Right cardiac atrium (tissue), 5 donors: ENCODE measurements at regions not wholly inside any gene's neighbourhood (a gene's known extent, or its start where the extent isn't known, plus 50 kb on each side); places are given as distances from the start of the nearest gene placed in this dataset.

ENCODE experiments used
- ATAC-seq, 2 donors: fragments of 200-7000 bp; cut with Tn5 transposase; one replicate each; pipeline versions ENCODE4 v1.8.0 to v1.9.1; 2020; ENCODE audit warnings: moderate library complexity in 2 of 2, mild to moderate bottlenecking in 1 of 2
- DNase-seq, 3 donors: peaks; one replicate each; pipeline ENCODE4 v3.0.0-alpha.2; 2020
- H3K27ac ChIP-seq: one replicate; pipeline ENCODE4 v1.5.1; 2013; ENCODE audit warnings: mild to moderate bottlenecking, low read length, control low read depth, moderate library complexity
- H3K27me3 ChIP-seq: one replicate; pipeline ENCODE4 v1.6.1; 2013; ENCODE audit not compliant: control insufficient read depth, insufficient read depth
- H3K4me1 ChIP-seq: one replicate; pipeline ENCODE4 v1.6.1; 2013; ENCODE audit warnings: low read length; ENCODE audit not compliant: control insufficient read depth, insufficient read depth
- H3K4me3 ChIP-seq: one replicate; pipeline ENCODE4 v1.5.1; 2013; ENCODE audit warnings: low read length, control low read depth
- H3K9me3 ChIP-seq: one replicate; pipeline ENCODE4 v1.6.1; 2013; ENCODE audit warnings: low read length; ENCODE audit not compliant: control insufficient read depth
- WGBS: extraction: QIAGEN DNeasy Blood & Tissue Kit; methylation state at CpG from one replicate; pipeline ENCODE4 v1.1.7; 2013; 5-methylcytosine and 5-hydroxymethylcytosine counted together
- intact Hi-C, 4 donors: fragments of 100-400 bp; cut with DNase I; formaldehyde crosslinking; loops; one replicate each; pipeline versions ENCODE4 v1.11.0 to v1.14.0; 2022 to 2023
- donor health status: healthy with polysubstance abuse.
- donor health status: DM: no; HTN: yes; CAD: no.
- donor health status: DM: no; HTN: no; CAD: no.
- donor health status: DM: no; HTN: yes; CAD: no; lungs with severe emphysema.
- donor health status: DM: yes; HTN: yes; CAD: no.

GRCh38 chr11:109075976-109076375 lies 346.0 kb upstream of the C11orf87 start:
- intact Hi-C loops = no loop called here
- no peak overlapping the region for H3K27ac ChIP-seq
- 32% methylated on average over 2 of the region's 2 CpGs for WGBS
- ATAC-seq (peak; percentile 42 to 76), DNase-seq (peak; percentile 25 to 83 (median 64))
- no peak overlapping the region for H3K4me3 ChIP-seq
- no peaks in the 10 kb centered on the region for H3K9me3 ChIP-seq
- H3K27me3 ChIP-seq = no peaks in the 10 kb centered on the region
- H3K4me1 ChIP-seq = no peaks in the 10 kb centered on the region

GRCh38 chr11:109076870-109077269 lies 345.1 kb upstream of the C11orf87 start:
- WGBS = 59% methylated on average over 2 of the region's 2 CpGs
- no peak for DNase-seq
- H3K9me3 ChIP-seq = no peaks in the 10 kb centered on the region
- no peak for ATAC-seq
- no peak overlapping the region for H3K27ac ChIP-seq
- H3K4me1 ChIP-seq = no peaks in the 10 kb centered on the region
- intact Hi-C loops = no loop called here
- no peaks in the 10 kb centered on the region for H3K27me3 ChIP-seq
- H3K4me3 ChIP-seq = no peak overlapping the region

GRCh38 chr11:109077291-109077920 lies 344.6 kb upstream of the C11orf87 start:
- Histone ChIP-seq H3K4me3 (no peak overlapping the region), H3K27ac (no peak overlapping the region), H3K4me1 (no peaks in the 10 kb centered on the region), H3K9me3 (no peaks in the 10 kb centered on the region), H3K27me3 (no peaks in the 10 kb centered on the region)
- intact Hi-C loops = no loop called here
- ATAC-seq = no peak
- WGBS = 84% methylated on average over 3 of the region's 3 CpGs
- DNase-seq = no peak

GRCh38 chr11:109085708-109086373 lies 336.1 kb upstream of the C11orf87 start:
- Histone ChIP-seq H3K4me1 (no peaks in the 10 kb centered on the region), H3K4me3 (no peak overlapping the region), H3K27ac (no peak overlapping the region), H3K9me3 (no peaks in the 10 kb centered on the region), H3K27me3 (no peaks in the 10 kb centered on the region)
- peak; percentile 88 to 92 for ATAC-seq
- WGBS = 51% methylated on average over 5 of the region's 5 CpGs
- intact Hi-C loops = no loop called here
- peak; percentile 33 to 82 (median 66) for DNase-seq

- Histone ChIP-seq H3K27ac (no peak overlapping the region), H3K9me3 (no peaks in the 10 kb centered on the region), H3K27me3 (no peaks in the 10 kb centered on the region), H3K4me3 (no peak overlapping the region), H3K4me1 (no peaks in the 10 kb centered on the region)
- intact Hi-C loops = no loop called here
- DNase-seq (no peak), ATAC-seq (no peak)
- 91% methylated on average over 1 of the region's 1 CpG for WGBS
These were observed 335.1 kb upstream of the C11orf87 start for GRCh38 chr11:109086931-109087330.

- ATAC-seq = no peak
- intact Hi-C loops = no loop called here
- Histone ChIP-seq H3K4me1 (no peaks in the 10 kb centered on the region), H3K27me3 (no peaks in the 10 kb centered on the region), H3K9me3 (no peaks in the 10 kb centered on the region), H3K4me3 (no peak overlapping the region), H3K27ac (no peak overlapping the region)
- 87% methylated on average over 2 of the region's 2 CpGs for WGBS
- no peak for DNase-seq
These were observed 333.9 kb upstream of the C11orf87 start for GRCh38 chr11:109088086-109088485.

- Histone ChIP-seq H3K4me1 (no peaks in the 10 kb centered on the region), H3K9me3 (no peaks in the 10 kb centered on the region), H3K27me3 (no peaks in the 10 kb centered on the region), H3K4me3 (no peak overlapping the region), H3K27ac (no peak overlapping the region)
- intact Hi-C loops = no loop called here
- 82% methylated on average over 2 of the region's 2 CpGs for WGBS
- DNase-seq (no peak), ATAC-seq (no peak)
These were observed 332.8 kb upstream of the C11orf87 start for GRCh38 chr11:109089144-109089543.

- 98% methylated on average over 1 of the region's 1 CpG for WGBS
These were observed 328.6 kb upstream of the C11orf87 start for GRCh38 chr11:109093354-109093753.

GRCh38 chr11:109096266-109096665 lies 325.7 kb upstream of the C11orf87 start:
- ATAC-seq (no peak), DNase-seq (no peak)
- no peaks in the 10 kb centered on the region for H3K9me3 ChIP-seq
- intact Hi-C loops = no loop called here
- no peak overlapping the region for H3K4me3 ChIP-seq
- H3K27me3 ChIP-seq = no peaks in the 10 kb centered on the region
- H3K4me1 ChIP-seq = no peaks in the 10 kb centered on the region
- 91% methylated on average over 3 of the region's 3 CpGs for WGBS
- H3K27ac ChIP-seq = no peak overlapping the region

More at GRCh38 chr11:109093354-109093753, 328.6 kb upstream of the C11orf87 start:
- Histone ChIP-seq H3K4me3 (no peak overlapping the region), H3K4me1 (no peaks in the 10 kb centered on the region), H3K27me3 (no peaks in the 10 kb centered on the region), H3K9me3 (no peaks in the 10 kb centered on the region), H3K27ac (no peak overlapping the region)
- DNase-seq = no peak
- intact Hi-C loops = no loop called here
- ATAC-seq = no peak

- no peak for DNase-seq
- WGBS = 92% methylated on average over 8 of the region's 8 CpGs
- no peak overlapping the region for H3K4me3 ChIP-seq
- H3K9me3 ChIP-seq = no peaks in the 10 kb centered on the region
- intact Hi-C loops = no loop called here
- no peak overlapping the region for H3K27ac ChIP-seq
- no peaks in the 10 kb centered on the region for H3K27me3 ChIP-seq
- H3K4me1 ChIP-seq = no peaks in the 10 kb centered on the region
- no peak for ATAC-seq
These were observed 315.7 kb upstream of the C11orf87 start for GRCh38 chr11:109106151-109106906.

GRCh38 chr11:109109150-109109549 lies 312.8 kb upstream of the C11orf87 start:
- H3K4me3 ChIP-seq = no peak overlapping the region
- WGBS = 49% methylated on average over 3 of the region's 3 CpGs
- no peak overlapping the region for H3K27ac ChIP-seq
- no peaks in the 10 kb centered on the region for H3K4me1 ChIP-seq
- intact Hi-C loops = no loop called here
- ATAC-seq (no peak), DNase-seq (no peak)
- H3K27me3 ChIP-seq = no peaks in the 10 kb centered on the region
- no peaks in the 10 kb centered on the region for H3K9me3 ChIP-seq
